T-cell (primary cell): ENCODE measurements at regions not wholly inside any gene's neighbourhood (a gene's known extent, or its start where the extent isn't known, plus 50 kb on each side); places are given as distances from the start of the nearest gene placed in this dataset.
"Not testable (repeated sequence)": the region's sequence is repeated elsewhere in the genome, so short reads cannot be mapped to it uniquely, and the experiment has no call there.

Experiments used
- ATAC-seq, 4 experiments: fragments of 200-7000 bp in 3 of 4; fragments of 150-1000 bp in 1 of 4; cut with Tn5 transposase; replicated peaks in 1 of 4; 1 replicate in 3 of 4; 2 replicates in 1 of 4; pipeline ENCODE4 v1.10.0; 2021; ENCODE audit warnings: moderate library complexity in 3 of 4, mild to moderate bottlenecking in 2 of 4, moderate number of reproducible peaks in 1 of 4
- CTCF ChIA-PET, 2 donors: fragments of 300-600 bp; sonication (Branson Sonifier 250); formaldehyde crosslinking; loops; one replicate each; lab custom pipeline; 2022; ENCODE audit warnings: antibody characterized with exemption in 2 of 2; lab: Charles Lee
- POLR2A ChIA-PET, 2 donors: fragments of 300-600 bp; sonication (Branson Sonifier 250); formaldehyde crosslinking; loops; one replicate each; lab custom pipeline; 2022; ENCODE audit warnings: antibody characterized with exemption in 2 of 2; lab: Charles Lee
- DNase-seq, 35 experiments: peaks; one replicate each; pipeline versions ENCODE4 v3.0.0 to v3.0.0-alpha.2; 2013 to 2023
- H3K27ac ChIP-seq: one replicate; pipeline ENCODE4 v1.5.1; 2013; ENCODE audit warnings: low read length
- H3K27me3 ChIP-seq, 2 experiments: replicated peaks in 1 of 2; 1 replicate in 1 of 2; 2 replicates in 1 of 2; pipeline versions ENCODE4 v1.6.1 to v1.7.0; 2013; ENCODE audit warnings: low read length in 1 of 2, mixed read lengths in 1 of 2; ENCODE audit not compliant: control insufficient read depth in 2 of 2, insufficient read depth in 2 of 2; ENCODE audit errors: extremely low read depth in 1 of 2
- H3K36me3 ChIP-seq, 2 donors: 1 replicate in 1 of 2; 2 replicates in 1 of 2; pipeline versions ENCODE4 v1.6.1 to v1.7.0; 2013; ENCODE audit warnings: low read length in 1 of 2; ENCODE audit not compliant: control insufficient read depth in 2 of 2, insufficient read depth in 1 of 2; ENCODE audit errors: extremely low read depth in 1 of 2
- H3K4me1 ChIP-seq, 2 experiments: 1 replicate in 1 of 2; 2 replicates in 1 of 2; pipeline versions ENCODE4 v1.6.1 to v1.7.0; 2013; ENCODE audit warnings: low read length in 2 of 2, mixed read lengths in 1 of 2; ENCODE audit not compliant: insufficient read depth in 2 of 2, control insufficient read depth in 1 of 2; ENCODE audit errors: extremely low read depth in 1 of 2
- H3K4me3 ChIP-seq, 2 donors: 1 replicate in 1 of 2; 2 replicates in 1 of 2; pipeline versions ENCODE4 v1.5.1 to v1.7.0; 2013; ENCODE audit warnings: mild to moderate bottlenecking in 2 of 2, low read length in 1 of 2, moderate library complexity in 1 of 2; ENCODE audit not compliant: control insufficient read depth in 1 of 2; ENCODE audit errors: extremely low read depth in 1 of 2
- H3K9me3 ChIP-seq: 2 replicates; pipeline ENCODE4 v1.7.0; 2013
- H3K27ac Mint-ChIP-seq, 2 donors: one replicate each; pipeline ENCODE4 v1.8.0; 2020 to 2021; ENCODE audit warnings: mild to moderate bottlenecking in 2 of 2, mixed read lengths in 2 of 2
- H3K27me3 Mint-ChIP-seq, 2 donors: one replicate each; pipeline ENCODE4 v1.8.0; 2021 to 2022; ENCODE audit warnings: mixed read lengths in 2 of 2
- H3K36me3 Mint-ChIP-seq: one replicate; pipeline ENCODE4 v1.8.0; 2021; ENCODE audit warnings: mixed read lengths
- H3K4me1 Mint-ChIP-seq, 3 donors: one replicate each; pipeline ENCODE4 v1.8.0; 2020 to 2022; ENCODE audit warnings: mixed read lengths in 3 of 3, mild to moderate bottlenecking in 1 of 3
- H3K4me3 Mint-ChIP-seq, 3 donors: one replicate each; pipeline ENCODE4 v1.8.0; 2020 to 2022; ENCODE audit warnings: mild to moderate bottlenecking in 3 of 3, mixed read lengths in 3 of 3, moderate library complexity in 3 of 3
- H3K9me3 Mint-ChIP-seq, 3 donors: one replicate each; pipeline ENCODE4 v1.8.0; 2020 to 2022; ENCODE audit warnings: mixed read lengths in 3 of 3
- WGBS: methylation state at CpG from one replicate; pipeline ENCODE4 v1.1.5; 2013; ENCODE audit warnings: missing lambda C conversion rate; ENCODE audit not compliant: insufficient coverage; 5-methylcytosine and 5-hydroxymethylcytosine counted together

DNA sequence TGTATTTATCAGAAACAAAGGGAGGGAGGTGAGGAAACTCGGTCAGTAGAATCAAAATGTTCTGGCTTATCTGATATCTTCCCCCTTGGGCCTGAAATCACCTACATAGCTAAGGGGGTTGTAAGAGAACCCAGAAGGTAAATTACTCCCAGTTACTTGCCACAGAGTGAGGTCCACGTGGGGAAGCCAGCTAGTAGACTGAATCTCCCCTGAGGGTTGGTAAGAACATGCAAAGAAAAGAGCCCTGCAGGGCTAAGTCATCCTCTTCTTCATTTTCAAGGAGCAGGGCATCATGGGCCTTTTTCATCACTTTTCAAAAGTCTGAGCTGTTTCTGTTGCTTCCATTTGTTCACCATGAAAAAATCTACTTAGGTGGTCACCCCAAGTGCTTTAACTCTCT lies 115.4 kb downstream of the QRSL1 start:
- no peaks in the 10 kb centered on the region for H3K4me1 ChIP-seq
- H3K36me3 Mint-ChIP-seq = no peaks in the 10 kb centered on the region
- no peak overlapping the region for H3K4me3 Mint-ChIP-seq
- no peak overlapping the region for H3K27ac Mint-ChIP-seq
- no peak for ATAC-seq
- no CpG with 5 or more reads among the region's 2 CpGs for WGBS
- POLR2A ChIA-PET = no interaction called here
- no peak overlapping the region for H3K27ac ChIP-seq
- DNase-seq = no peak
- H3K27me3 ChIP-seq = peaks cover 0 to 6% of the 10 kb centered on the region in 2 experiments
- no peaks in the 10 kb centered on the region for H3K9me3 ChIP-seq
- CTCF ChIA-PET = interaction anchor here in 1 of 2 donors (0.5 kb wide), 1 partner anchor 1731 kb away, joined by 4 read pairs; no protein-coding TSS in a partner anchor
- no peak overlapping the region for H3K4me3 ChIP-seq
- H3K9me3 Mint-ChIP-seq = no peaks in the 10 kb centered on the region
- peaks cover 11 to 23% of the 10 kb centered on the region in 2 donors for H3K27me3 Mint-ChIP-seq
- no peaks in the 10 kb centered on the region for H3K36me3 ChIP-seq
- no peaks in the 10 kb centered on the region for H3K4me1 Mint-ChIP-seq

DNA sequence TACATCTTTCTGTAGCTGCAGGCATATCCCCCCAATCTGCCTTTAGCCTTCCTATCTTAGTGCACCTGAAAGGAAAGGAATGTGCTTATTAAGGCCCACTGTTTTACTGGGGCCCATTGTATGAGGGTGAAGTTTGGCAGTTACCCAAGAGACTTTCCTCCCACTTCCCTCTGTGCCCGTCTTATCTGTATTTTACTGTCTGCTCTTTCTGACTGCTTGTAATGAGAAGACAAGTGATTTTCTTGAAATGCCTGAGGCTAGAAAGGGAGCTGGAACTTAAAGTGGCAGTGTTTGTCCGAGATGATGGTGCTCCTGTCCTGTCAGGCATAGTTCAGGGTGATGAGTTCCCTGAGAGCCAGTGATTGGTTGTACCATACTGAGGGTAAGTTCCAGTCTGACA lies 114.7 kb downstream of the QRSL1 start:
- H3K4me1 ChIP-seq, H3K4me3 Mint-ChIP-seq, H3K36me3 ChIP-seq, POLR2A ChIA-PET, H3K27ac ChIP-seq, H3K9me3 Mint-ChIP-seq, H3K4me3 ChIP-seq, ATAC-seq, H3K27ac Mint-ChIP-seq, H3K9me3 ChIP-seq, H3K4me1 Mint-ChIP-seq, DNase-seq, CTCF ChIA-PET, H3K27me3 ChIP-seq, H3K36me3 Mint-ChIP-seq: not testable (repeated sequence)
- 44% methylated on average over 1 of the region's 2 CpGs for WGBS
- H3K27me3 Mint-ChIP-seq = peaks cover 16 to 23% of the 10 kb centered on the region in 2 donors

DNA sequence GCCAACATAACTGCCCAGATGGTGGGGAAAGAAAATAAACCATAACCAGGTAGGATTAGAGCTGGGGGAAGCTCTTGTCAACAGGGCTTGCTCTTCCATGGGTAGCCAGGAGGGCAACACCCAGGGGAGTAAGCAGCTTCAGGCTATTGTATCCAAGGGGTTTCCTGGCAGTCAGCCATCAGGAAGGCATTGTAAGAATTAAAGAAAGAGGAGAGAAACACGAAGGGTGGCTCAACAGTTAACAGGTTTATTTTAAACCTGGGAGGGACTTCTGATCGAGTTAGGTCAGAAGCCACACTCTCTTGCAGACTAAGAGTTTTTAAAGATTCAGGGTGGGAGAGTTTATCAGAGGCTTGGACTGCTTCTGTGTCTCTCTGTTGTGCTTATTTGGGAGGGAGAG lies 114.2 kb downstream of the QRSL1 start:
- H3K27me3 ChIP-seq = peaks cover 0 to 6% of the 10 kb centered on the region in 2 experiments
- H3K4me3 ChIP-seq = no peak overlapping the region
- H3K36me3 Mint-ChIP-seq = no peaks in the 10 kb centered on the region
- peaks cover 16 to 25% of the 10 kb centered on the region in 2 donors for H3K27me3 Mint-ChIP-seq
- ChIA-PET POLR2A (no interaction called here), CTCF (no interaction called here)
- no peaks in the 10 kb centered on the region for H3K9me3 ChIP-seq
- no peak overlapping the region for H3K27ac Mint-ChIP-seq
- H3K4me3 Mint-ChIP-seq = no peak overlapping the region
- H3K4me1 Mint-ChIP-seq = no peaks in the 10 kb centered on the region
- H3K9me3 Mint-ChIP-seq = no peaks in the 10 kb centered on the region
- 29% methylated on average over 1 of the region's 2 CpGs for WGBS
- ATAC-seq = no peak
- H3K36me3 ChIP-seq = no peaks in the 10 kb centered on the region
- DNase-seq = no peak
- H3K27ac ChIP-seq = no peak overlapping the region
- H3K4me1 ChIP-seq = no peaks in the 10 kb centered on the region

DNA sequence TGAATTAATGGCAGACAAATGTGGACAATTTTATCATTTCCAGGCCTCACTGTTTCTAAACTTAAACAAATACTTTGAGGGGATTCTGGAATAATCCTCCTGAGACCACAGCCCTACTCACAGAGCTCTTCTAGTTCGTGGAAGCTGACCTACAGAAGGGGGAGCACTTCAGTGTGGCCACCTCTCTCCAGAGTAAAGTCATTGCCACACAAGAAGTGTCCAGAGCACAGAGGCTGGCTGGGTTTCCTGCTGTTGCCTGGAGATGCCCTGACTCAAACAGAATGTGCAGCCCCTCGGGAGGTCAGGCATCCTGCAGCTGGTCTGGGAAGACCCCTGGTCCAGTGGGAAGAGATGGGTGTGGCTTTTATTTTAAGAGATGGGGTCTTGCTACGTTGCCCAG lies 110.9 kb downstream of the QRSL1 start:
- Histone ChIP-seq H3K27me3 (peaks cover 0 to 6% of the 10 kb centered on the region in 2 experiments), H3K9me3 (no peaks in the 10 kb centered on the region), H3K4me3 (no peak overlapping the region), H3K36me3 (no peaks in the 10 kb centered on the region), H3K27ac (no peak overlapping the region), H3K4me1 (no peaks in the 10 kb centered on the region)
- ChIA-PET CTCF (no interaction called here), POLR2A (no interaction called here)
- no peaks in the 10 kb centered on the region for H3K36me3 Mint-ChIP-seq
- ATAC-seq (no peak), DNase-seq (no peak)
- peaks cover 17 to 28% of the 10 kb centered on the region in 2 donors for H3K27me3 Mint-ChIP-seq
- H3K27ac Mint-ChIP-seq = no peak overlapping the region
- peaks cover 0 to 6% (median 5%) of the 10 kb centered on the region in 3 donors for H3K9me3 Mint-ChIP-seq
- 35% methylated on average over 2 of the region's 3 CpGs for WGBS
- H3K4me3 Mint-ChIP-seq = no peak overlapping the region
- no peaks in the 10 kb centered on the region for H3K4me1 Mint-ChIP-seq

GRCh38 chr6:106739387-106739786 lies 110.0 kb downstream of the QRSL1 start:
- DNase-seq (no peak), ATAC-seq (no peak)
- POLR2A ChIA-PET = no interaction called here
- Histone ChIP-seq H3K9me3 (no peaks in the 10 kb centered on the region), H3K4me3 (no peak overlapping the region), H3K36me3 (no peaks in the 10 kb centered on the region), H3K27me3 (peaks cover 0 to 6% of the 10 kb centered on the region in 2 experiments), H3K27ac (no peak overlapping the region), H3K4me1 (no peaks in the 10 kb centered on the region)
- CTCF ChIA-PET = no interaction called here
- Mint-ChIP-seq H3K27ac (no peak overlapping the region), H3K4me3 (no peak overlapping the region), H3K9me3 (peaks cover 0 to 6% (median 5%) of the 10 kb centered on the region in 3 donors), H3K27me3 (peaks cover 12 to 25% of the 10 kb centered on the region in 2 donors), H3K36me3 (no peaks in the 10 kb centered on the region), H3K4me1 (no peaks in the 10 kb centered on the region)
- WGBS = no CpG with 5 or more reads among the region's 5 CpGs

DNA sequence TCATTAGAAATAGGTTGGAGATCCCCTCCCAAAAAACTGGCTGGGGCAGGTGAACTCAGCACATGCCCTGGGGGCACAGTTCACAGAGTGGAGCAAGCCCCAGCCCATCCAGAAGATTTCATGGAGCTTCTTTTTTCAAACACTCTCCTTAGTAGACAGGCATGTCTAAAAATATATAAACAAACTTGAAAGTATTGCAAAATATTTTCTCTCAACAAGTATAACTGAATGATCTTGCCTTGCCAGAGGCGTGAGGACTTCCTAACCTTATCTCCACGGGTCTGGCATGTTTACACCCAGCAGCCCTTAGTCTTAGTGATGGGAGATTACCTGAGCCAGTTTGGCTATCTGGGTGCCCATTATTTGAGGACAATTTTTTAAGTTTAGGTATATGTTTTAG lies 107.1 kb downstream of the QRSL1 start:
- no peaks in the 10 kb centered on the region for H3K36me3 ChIP-seq
- H3K27me3 ChIP-seq = peaks cover 0 to 6% of the 10 kb centered on the region in 2 experiments
- no peaks in the 10 kb centered on the region for H3K36me3 Mint-ChIP-seq
- no peak overlapping the region for H3K27ac Mint-ChIP-seq
- peaks cover 10 to 25% of the 10 kb centered on the region in 2 donors for H3K27me3 Mint-ChIP-seq
- no peak overlapping the region for H3K4me3 Mint-ChIP-seq
- H3K27ac ChIP-seq = no peak overlapping the region
- H3K4me1 ChIP-seq = no peaks in the 10 kb centered on the region
- no peak for ATAC-seq
- peaks cover 0 to 6% (median 5%) of the 10 kb centered on the region in 3 donors for H3K9me3 Mint-ChIP-seq
- POLR2A ChIA-PET = interaction anchor here in 1 of 2 donors (0.6 kb wide), 1 partner anchor 88 kb away, joined by 3 read pairs; no protein-coding TSS in a partner anchor
- WGBS = no CpG with 5 or more reads among the region's 2 CpGs
- no peak for DNase-seq
- CTCF ChIA-PET = no interaction called here
- H3K4me1 Mint-ChIP-seq = no peaks in the 10 kb centered on the region
- no peaks in the 10 kb centered on the region for H3K9me3 ChIP-seq
- H3K4me3 ChIP-seq = no peak overlapping the region

GRCh38 chr6:106735828-106736227 lies 106.5 kb downstream of the QRSL1 start:
- H3K36me3 Mint-ChIP-seq = no peaks in the 10 kb centered on the region
- no peaks in the 10 kb centered on the region for H3K4me1 ChIP-seq
- H3K27me3 Mint-ChIP-seq = peaks cover 8 to 25% of the 10 kb centered on the region in 2 donors
- H3K27ac Mint-ChIP-seq = no peak overlapping the region
- H3K9me3 ChIP-seq = no peaks in the 10 kb centered on the region
- no peak overlapping the region for H3K4me3 ChIP-seq
- no peaks in the 10 kb centered on the region for H3K4me1 Mint-ChIP-seq
- no peaks in the 10 kb centered on the region for H3K36me3 ChIP-seq
- no peak for DNase-seq
- H3K9me3 Mint-ChIP-seq = peaks cover 0 to 6% (median 5%) of the 10 kb centered on the region in 3 donors
- no peak overlapping the region for H3K27ac ChIP-seq
- CTCF ChIA-PET = no interaction called here
- no peak overlapping the region for H3K4me3 Mint-ChIP-seq
- POLR2A ChIA-PET = no interaction called here
- ATAC-seq = no peak
- H3K27me3 ChIP-seq = peaks cover 0 to 4% of the 10 kb centered on the region in 2 experiments
